ENCODE measurements at regions not wholly inside any gene's neighbourhood (a gene's known extent, or its start where the extent isn't known, plus 50 kb on each side); places are given as distances from the start of the nearest gene placed in this dataset.

- TF ChIP-seq YY1 (IDR thresholded peaks at IDR 0.05; ENCODE audit: insufficient read depth, insufficient read length) (no peak), ZNF274 (IDR thresholded peaks at IDR 0.05; ENCODE audit: low read depth, low read length) (no peak)
Measured at GRCh38 chrX:144798972-144799371, 448.3 kb upstream of the SPANXN1 start.
